PC-9 (cell line): ENCODE measurements at regions not wholly inside any gene's neighbourhood (a gene's known extent, or its start where the extent isn't known, plus 50 kb on each side); places are given as distances from the start of the nearest gene placed in this dataset.

Experiments used
- BruUV-seq: library from RNA; stranded (reverse); fragments of 400-500 nt; replicated peaks from 2 replicates; lab custom pipeline; 2021; lab: Mats Ljungman, UMichigan
- CTCF ChIA-PET: fragments of 300-600 bp; sonication (Branson Sonifier 250); formaldehyde crosslinking; loops from one replicate; lab custom pipeline; 2022; ENCODE audit warnings: antibody characterized with exemption; lab: Charles Lee
- POLR2A ChIA-PET: fragments of 300-600 bp; sonication (Branson Sonifier 250); formaldehyde crosslinking; loops from one replicate; lab custom pipeline; 2022; ENCODE audit warnings: antibody characterized with exemption; ENCODE audit not compliant: unreplicated experiment; lab: Charles Lee
- DNase-seq, 2 experiments: peaks; one replicate each; pipeline versions ENCODE4 v3.0.0 to v3.0.0-alpha.2; 2015 to 2022; ENCODE audit warnings: mixed read lengths in 1 of 2
- H2AFZ ChIP-seq: fragments of 200-600 bp; sonication (generic); 2 replicates; pipeline ENCODE4 v1.8.1; 2017; ENCODE audit warnings: antibody characterized with exemption
- H3F3A ChIP-seq: fragments of 200-600 bp; sonication (generic); 2 replicates; pipeline ENCODE4 v1.8.1; 2017; ENCODE audit warnings: antibody characterized with exemption, mild to moderate bottlenecking, low read depth; ENCODE audit not compliant: insufficient read depth
- H3K27ac ChIP-seq: fragments of 200-600 bp; sonication (generic); 2 replicates; pipeline ENCODE4 v1.6.1; 2016; ENCODE audit warnings: mixed run types
- H3K27me3 ChIP-seq: fragments of 200-600 bp; sonication (generic); 2 replicates; pipeline ENCODE4 v1.6.1; 2016; ENCODE audit warnings: low read depth, mixed run types; ENCODE audit not compliant: insufficient read depth
- H3K36me3 ChIP-seq: fragments of 200-600 bp; sonication (generic); 2 replicates; pipeline ENCODE4 v1.6.1; 2016; ENCODE audit warnings: low read depth, mixed run types
- H3K4me1 ChIP-seq: fragments of 200-600 bp; sonication (generic); replicated peaks from 2 replicates; pipeline ENCODE4 v1.6.1; 2016; ENCODE audit warnings: mixed run types; ENCODE audit not compliant: insufficient read depth
- H3K4me2 ChIP-seq: fragments of 200-600 bp; sonication (generic); 2 replicates; pipeline ENCODE4 v1.6.1; 2017; ENCODE audit warnings: mixed run types
- H3K4me3 ChIP-seq: fragments of 200-600 bp; sonication (generic); 2 replicates; pipeline ENCODE4 v1.6.1; 2016; ENCODE audit warnings: mixed run types
- H3K79me2 ChIP-seq: fragments of 200-600 bp; sonication (generic); 2 replicates; pipeline ENCODE4 v1.6.1; 2017; ENCODE audit warnings: low read depth, mixed run types
- H3K9me2 ChIP-seq: fragments of 200-600 bp; sonication (generic); 2 replicates; pipeline ENCODE4 v1.8.1; 2017; ENCODE audit warnings: mild to moderate bottlenecking; ENCODE audit not compliant: insufficient read depth
- H3K9me3 ChIP-seq: fragments of 200-600 bp; sonication (generic); 2 replicates; pipeline ENCODE4 v1.8.1; 2016; ENCODE audit warnings: low read depth; ENCODE audit not compliant: insufficient read depth
- H4K20me1 ChIP-seq: fragments of 200-600 bp; sonication (generic); 2 replicates; pipeline ENCODE4 v1.8.1; 2017; ENCODE audit not compliant: insufficient read depth
- CTCF ChIP-seq: fragments of 200-600 bp; sonication (generic); conservative IDR thresholded peaks from 2 replicates; pipeline ENCODE4 v1.6.1; 2017; ENCODE audit warnings: mixed run types, antibody characterized with exemption, mild to moderate bottlenecking, moderate library complexity
- EZH2 ChIP-seq: fragments of 200-600 bp; sonication (generic); IDR thresholded peaks from 2 replicates; pipeline ENCODE4 v1.8.0; 2017; ENCODE audit warnings: antibody characterized with exemption, low read depth
- intact Hi-C: fragments of 100-400 bp; cut with micrococcal nuclease; formaldehyde crosslinking; loops from one replicate; pipeline ENCODE4 v1.10.0; 2022; ENCODE audit not compliant: unreplicated experiment

GRCh38 chr2:183630964-183631363 lies 506.7 kb downstream of the NUP35 start:
- no peak overlapping the region for H3K27ac ChIP-seq
- H3K36me3 ChIP-seq: no peaks in the 10 kb centered on the region
- H4K20me1 ChIP-seq: no peaks in the 10 kb centered on the region
- CTCF ChIA-PET: no interaction called here
- POLR2A ChIA-PET: no interaction called here
- no peak for DNase-seq
- no peaks in the 10 kb centered on the region for H3K27me3 ChIP-seq
- no peaks in the 10 kb centered on the region for H3K9me3 ChIP-seq
- no peak overlapping the region for H2AFZ ChIP-seq
- no peaks in the 10 kb centered on the region for H3K79me2 ChIP-seq
- H3K9me2 ChIP-seq: no peaks in the 10 kb centered on the region
- no TSS peak for BruUV-seq
- no peak overlapping the region for H3K4me2 ChIP-seq
- no peaks in the 10 kb centered on the region for H3F3A ChIP-seq
- intact Hi-C loops: no loop called here
- H3K4me1 ChIP-seq: no peaks in the 10 kb centered on the region
- H3K4me3 ChIP-seq: no peak overlapping the region
- TF ChIP-seq CTCF (no peak), EZH2 (no peak)

- ChIA-PET POLR2A (interaction anchor here (0.7 kb wide), 1 partner anchor 243 kb away, joined by 3 read pairs; no protein-coding TSS in a partner anchor), CTCF (no interaction called here)
- Histone ChIP-seq H3K9me2 (no peaks in the 10 kb centered on the region), H3F3A (no peaks in the 10 kb centered on the region), H3K4me3 (no peak overlapping the region), H4K20me1 (no peaks in the 10 kb centered on the region), H3K4me1 (no peaks in the 10 kb centered on the region), H2AFZ (no peak overlapping the region), H3K36me3 (no peaks in the 10 kb centered on the region), H3K27ac (no peak overlapping the region), H3K79me2 (no peaks in the 10 kb centered on the region), H3K9me3 (no peaks in the 10 kb centered on the region; the same call in 1 of the 2 replicates), H3K27me3 (no peaks in the 10 kb centered on the region), H3K4me2 (no peak overlapping the region)
- no peak for DNase-seq
- no TSS peak for BruUV-seq
- TF ChIP-seq EZH2 (no peak), CTCF (no peak)
- intact Hi-C loops: no loop called here
These were observed 531.9 kb downstream of the NUP35 start for GRCh38 chr2:183656121-183656520.

- ChIA-PET CTCF (no interaction called here), POLR2A (no interaction called here)
- no peak for DNase-seq
- BruUV-seq: no TSS peak
- Histone ChIP-seq H4K20me1 (no peaks in the 10 kb centered on the region), H3K4me2 (no peak overlapping the region), H3K27me3 (no peaks in the 10 kb centered on the region), H3F3A (no peaks in the 10 kb centered on the region), H3K4me1 (no peaks in the 10 kb centered on the region), H3K36me3 (no peaks in the 10 kb centered on the region), H3K9me3 (no peaks in the 10 kb centered on the region; the same call in 1 of the 2 replicates), H3K4me3 (no peak overlapping the region), H3K27ac (no peak overlapping the region), H2AFZ (no peak overlapping the region), H3K9me2 (no peaks in the 10 kb centered on the region; the same call in 1 of the 2 replicates), H3K79me2 (no peaks in the 10 kb centered on the region)
- TF ChIP-seq EZH2 (no peak), CTCF (no peak)
- intact Hi-C loops: no loop called here
These were observed 541.2 kb downstream of the NUP35 start for GRCh38 chr2:183665425-183665824.
